ENCODE measurements at regions not wholly inside any gene's neighbourhood (a gene's known extent, or its start where the extent isn't known, plus 50 kb on each side); places are given as distances from the start of the nearest gene placed in this dataset.

- no peak overlapping the region for H3K4me2 ChIP-seq
- H2AFZ ChIP-seq (ENCODE audit: low read depth) = no peak overlapping the region
- no peaks in the 10 kb centered on the region for H3K4me1 ChIP-seq (ENCODE audit: low read depth, poor library complexity, severe bottlenecking)
- no peak overlapping the region for H3K4me3 ChIP-seq (IDR thresholded peaks at IDR 0.05; ENCODE audit: insufficient read depth, low read depth, low read length)
- no peaks in the 10 kb centered on the region for H4K20me1 ChIP-seq (ENCODE audit: insufficient read depth)
- H3K27me3 ChIP-seq (ENCODE audit: insufficient read depth, low read depth) = no peaks in the 10 kb centered on the region
- no peaks in the 10 kb centered on the region for H3K36me3 ChIP-seq (ENCODE audit: insufficient read depth)
- H3K79me2 ChIP-seq (ENCODE audit: insufficient read depth, low read depth) = no peaks in the 10 kb centered on the region
- TF ChIP-seq, protein P1, sequence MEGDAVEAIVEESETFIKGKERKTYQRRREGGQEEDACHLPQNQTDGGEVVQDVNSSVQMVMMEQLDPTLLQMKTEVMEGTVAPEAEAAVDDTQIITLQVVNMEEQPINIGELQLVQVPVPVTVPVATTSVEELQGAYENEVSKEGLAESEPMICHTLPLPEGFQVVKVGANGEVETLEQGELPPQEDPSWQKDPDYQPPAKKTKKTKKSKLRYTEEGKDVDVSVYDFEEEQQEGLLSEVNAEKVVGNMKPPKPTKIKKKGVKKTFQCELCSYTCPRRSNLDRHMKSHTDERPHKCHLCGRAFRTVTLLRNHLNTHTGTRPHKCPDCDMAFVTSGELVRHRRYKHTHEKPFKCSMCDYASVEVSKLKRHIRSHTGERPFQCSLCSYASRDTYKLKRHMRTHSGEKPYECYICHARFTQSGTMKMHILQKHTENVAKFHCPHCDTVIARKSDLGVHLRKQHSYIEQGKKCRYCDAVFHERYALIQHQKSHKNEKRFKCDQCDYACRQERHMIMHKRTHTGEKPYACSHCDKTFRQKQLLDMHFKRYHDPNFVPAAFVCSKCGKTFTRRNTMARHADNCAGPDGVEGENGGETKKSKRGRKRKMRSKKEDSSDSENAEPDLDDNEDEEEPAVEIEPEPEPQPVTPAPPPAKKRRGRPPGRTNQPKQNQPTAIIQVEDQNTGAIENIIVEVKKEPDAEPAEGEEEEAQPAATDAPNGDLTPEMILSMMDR (conservative IDR thresholded peaks at IDR 0.05; ENCODE audit: low read depth, low read length) = no peak
- no peak overlapping the region for H3K27ac ChIP-seq
- H3K9ac ChIP-seq = no peak overlapping the region
Observed at GRCh38 chrX:126886997-126887396, 67.5 kb downstream of the PRR32 start.

GRCh38 chrX:126900937-126901336 is 81.4 kb downstream of the PRR32 start:
- Histone ChIP-seq H3K36me3 (ENCODE audit: insufficient read depth) (no peaks in the 10 kb centered on the region), H4K20me1 (ENCODE audit: insufficient read depth) (no peaks in the 10 kb centered on the region), H2AFZ (ENCODE audit: low read depth) (no peak overlapping the region), H3K9ac (no peak overlapping the region), H3K27ac (no peak overlapping the region), H3K4me1 (ENCODE audit: low read depth, poor library complexity, severe bottlenecking) (no peaks in the 10 kb centered on the region), H3K4me3 (IDR thresholded peaks at IDR 0.05; ENCODE audit: insufficient read depth, low read depth, low read length) (no peak overlapping the region), H3K79me2 (ENCODE audit: insufficient read depth, low read depth) (no peaks in the 10 kb centered on the region), H3K4me2 (no peak overlapping the region), H3K27me3 (ENCODE audit: insufficient read depth, low read depth) (no peaks in the 10 kb centered on the region)
- TF ChIP-seq, protein P1 (conservative IDR thresholded peaks at IDR 0.05; ENCODE audit: low read depth, low read length) = no peak

GRCh38 chrX:126929071-126929470 is 109.5 kb downstream of the PRR32 start:
- H4K20me1 ChIP-seq (ENCODE audit: insufficient read depth) = no peaks in the 10 kb centered on the region
- no peaks in the 10 kb centered on the region for H3K79me2 ChIP-seq (ENCODE audit: insufficient read depth, low read depth)
- no peak overlapping the region for H3K27ac ChIP-seq
- no peaks in the 10 kb centered on the region for H3K4me1 ChIP-seq (ENCODE audit: low read depth, poor library complexity, severe bottlenecking)
- H3K4me2 ChIP-seq = no peak overlapping the region
- H2AFZ ChIP-seq (ENCODE audit: low read depth) = no peak overlapping the region
- TF ChIP-seq, protein P1 (conservative IDR thresholded peaks at IDR 0.05; ENCODE audit: low read depth, low read length) = no peak
- no peaks in the 10 kb centered on the region for H3K36me3 ChIP-seq (ENCODE audit: insufficient read depth)
- no peak overlapping the region for H3K9ac ChIP-seq
- no peaks in the 10 kb centered on the region for H3K27me3 ChIP-seq (ENCODE audit: insufficient read depth, low read depth)
- no peak overlapping the region for H3K4me3 ChIP-seq (IDR thresholded peaks at IDR 0.05; ENCODE audit: insufficient read depth, low read depth, low read length)

GRCh38 chrX:126967225-126967624 is 147.7 kb downstream of the PRR32 start:
- Histone ChIP-seq H4K20me1 (ENCODE audit: insufficient read depth) (no peaks in the 10 kb centered on the region), H3K27me3 (ENCODE audit: insufficient read depth, low read depth) (no peaks in the 10 kb centered on the region), H3K36me3 (ENCODE audit: insufficient read depth) (no peaks in the 10 kb centered on the region), H3K4me1 (ENCODE audit: low read depth, poor library complexity, severe bottlenecking) (no peaks in the 10 kb centered on the region), H2AFZ (ENCODE audit: low read depth) (no peak overlapping the region), H3K9ac (no peak overlapping the region), H3K4me2 (no peak overlapping the region), H3K27ac (no peak overlapping the region), H3K4me3 (IDR thresholded peaks at IDR 0.05; ENCODE audit: insufficient read depth, low read depth, low read length) (no peak overlapping the region), H3K79me2 (ENCODE audit: insufficient read depth, low read depth) (no peaks in the 10 kb centered on the region)
- TF ChIP-seq, protein P1 (conservative IDR thresholded peaks at IDR 0.05; ENCODE audit: low read depth, low read length) = no peak
